Calu3 (cell line): ENCODE measurements at regions not wholly inside any gene's neighbourhood (a gene's known extent, or its start where the extent isn't known, plus 50 kb on each side); places are given as distances from the start of the nearest gene placed in this dataset.
A peak's percentile ranks its signal among the peaks of the same experiment; 100 is the strongest.

Source experiments
- BruUV-seq: library from RNA; stranded (reverse); fragments of 400-500 nt; replicated peaks from 2 replicates; lab custom pipeline; 2021; lab: Mats Ljungman, UMichigan
- CTCF ChIA-PET: fragments of 300-600 bp; sonication (Branson Sonifier 250); formaldehyde crosslinking; loops from one replicate; lab custom pipeline; 2022; ENCODE audit warnings: antibody characterized with exemption; lab: Charles Lee
- DNase-seq: peaks from one replicate; pipeline ENCODE4 v3.0.0; 2022
- H3K27ac Mint-ChIP-seq: one replicate; pipeline ENCODE4 v1.8.0; 2022; ENCODE audit warnings: mixed read lengths; ENCODE audit not compliant: unreplicated experiment
- H3K27me3 Mint-ChIP-seq: one replicate; pipeline ENCODE4 v1.8.0; 2022; ENCODE audit warnings: mixed read lengths; ENCODE audit not compliant: unreplicated experiment
- H3K36me3 Mint-ChIP-seq: one replicate; pipeline ENCODE4 v1.8.0; 2022; ENCODE audit warnings: mild to moderate bottlenecking, moderate library complexity, mixed read lengths; ENCODE audit not compliant: insufficient read depth, unreplicated experiment
- H3K4me1 Mint-ChIP-seq: one replicate; pipeline ENCODE4 v1.8.0; 2022; ENCODE audit warnings: mild to moderate bottlenecking, low read depth, mixed read lengths; ENCODE audit not compliant: unreplicated experiment
- H3K4me3 Mint-ChIP-seq: one replicate; pipeline ENCODE4 v1.8.0; 2022; ENCODE audit warnings: mild to moderate bottlenecking, low read depth, moderate library complexity, mixed read lengths; ENCODE audit not compliant: unreplicated experiment
- H3K9me3 Mint-ChIP-seq: one replicate; pipeline ENCODE4 v1.8.0; 2022; ENCODE audit warnings: low read depth, mixed read lengths; ENCODE audit not compliant: unreplicated experiment
- CTCF ChIP-seq: fragments of 200-600 bp; IDR thresholded peaks from one replicate; pipeline ENCODE4 v1.8.0; 2022; ENCODE audit warnings: antibody characterized with exemption; ENCODE audit not compliant: unreplicated experiment
- intact Hi-C: fragments of 100-400 bp; cut with micrococcal nuclease; formaldehyde crosslinking; loops from one replicate; pipeline ENCODE4 v1.10.0; 2022; ENCODE audit not compliant: unreplicated experiment

DNA sequence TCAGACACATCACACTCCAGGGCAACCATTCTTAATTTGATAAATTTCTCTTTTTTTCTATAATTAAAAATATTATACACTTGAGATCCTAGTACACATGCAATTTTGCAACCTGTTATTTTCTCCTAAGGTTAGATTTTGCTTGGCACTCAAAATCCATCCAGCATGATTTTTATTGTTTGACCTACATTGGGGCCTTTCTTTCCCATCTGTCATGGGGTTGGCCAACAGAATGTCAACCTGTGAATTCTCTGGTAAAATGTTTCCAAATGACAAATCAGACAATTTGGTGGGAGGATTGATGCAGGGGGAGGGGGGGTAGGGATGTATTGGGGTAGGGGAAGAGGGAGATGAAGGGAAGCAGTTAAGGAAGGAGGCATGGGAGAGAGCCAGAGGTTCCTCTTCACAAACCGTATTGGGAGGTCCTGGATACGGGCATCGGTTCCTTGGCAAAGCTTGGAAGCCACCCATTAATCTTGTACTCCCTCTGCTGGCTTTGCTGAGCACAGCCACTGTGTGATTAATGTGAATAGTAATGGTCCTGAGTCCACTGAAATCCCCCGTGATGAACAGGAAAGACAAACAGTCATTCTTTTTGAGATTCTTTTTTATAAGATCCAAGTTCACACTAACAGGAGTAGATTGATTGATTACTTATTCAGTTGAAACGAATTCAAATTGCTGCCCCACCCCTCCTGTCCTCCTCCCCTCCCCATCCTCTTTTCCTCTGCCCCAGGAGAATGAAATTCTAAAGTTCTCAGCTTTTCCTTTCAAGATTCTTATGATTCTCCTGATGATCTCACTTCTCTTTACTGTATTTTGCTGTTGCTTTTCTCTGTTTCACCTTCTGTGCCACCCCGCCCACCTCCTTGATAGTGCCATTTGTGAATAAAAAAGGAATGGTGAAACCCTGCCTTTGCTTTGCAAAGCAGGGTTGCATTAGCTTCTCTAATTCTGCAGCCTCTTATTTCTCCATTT is 82.2 kb upstream of the SLC25A26 start:
- peaks cover 40% of the 10 kb centered on the region for H3K4me1 Mint-ChIP-seq
- intact Hi-C loops: loop anchor here (2.0 to 10.0 kb wide), 3 partner anchors 102 to 224 kb away; no protein-coding TSS in a partner anchor
- no TSS peak for BruUV-seq
- H3K9me3 Mint-ChIP-seq: no peaks in the 10 kb centered on the region
- CTCF ChIA-PET: interaction anchor here (0.7 kb wide), 2 partner anchors 103 to 1573 kb away, joined by 3 read pairs; no protein-coding TSS in a partner anchor
- H3K36me3 Mint-ChIP-seq: no peaks in the 10 kb centered on the region
- H3K27ac Mint-ChIP-seq: no peak overlapping the region
- no peak overlapping the region for H3K4me3 Mint-ChIP-seq
- no peaks in the 10 kb centered on the region for H3K27me3 Mint-ChIP-seq
- peak; percentile 64 for DNase-seq
- peak; percentile 54 for TF ChIP-seq CTCF

DNA sequence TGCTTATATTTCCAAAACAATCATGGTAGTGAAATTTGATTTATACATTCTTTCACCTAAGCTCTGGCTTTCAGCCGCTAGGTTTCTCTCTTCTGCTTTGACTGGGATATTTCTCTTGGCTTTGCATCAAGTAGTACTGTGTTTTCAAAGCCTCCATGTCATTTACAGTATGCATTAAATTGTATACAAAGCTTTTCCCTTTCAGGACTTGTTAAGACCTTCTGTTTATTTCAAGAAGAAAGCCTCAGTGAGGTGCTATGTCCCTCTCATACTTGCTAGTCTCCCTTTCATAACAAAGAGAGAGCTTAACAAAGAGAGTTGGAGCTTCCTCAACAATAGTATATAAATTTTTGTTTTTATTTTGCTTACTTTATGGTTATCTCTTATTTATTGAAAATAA is 84.2 kb upstream of the SLC25A26 start:
- Mint-ChIP-seq H3K27ac (no peak overlapping the region), H3K4me1 (peaks cover 43% of the 10 kb centered on the region), H3K36me3 (no peaks in the 10 kb centered on the region), H3K4me3 (no peak overlapping the region), H3K27me3 (no peaks in the 10 kb centered on the region), H3K9me3 (no peaks in the 10 kb centered on the region)
- intact Hi-C loops: loop anchor here (10.0 kb wide), 1 partner anchor 222 kb away; no protein-coding TSS in a partner anchor
- TF ChIP-seq CTCF: no peak
- CTCF ChIA-PET: interaction anchor here (0.7 to 0.8 kb wide), 2 partner anchors 173 to 224 kb away, joined by 4 to 7 read pairs; no protein-coding TSS in a partner anchor
- no TSS peak for BruUV-seq
- no peak for DNase-seq

GRCh38 chr3:66133853-66134445 is 86.9 kb upstream of the SLC25A26 start:
- H3K9me3 Mint-ChIP-seq: no peaks in the 10 kb centered on the region
- no peak overlapping the region for H3K4me3 Mint-ChIP-seq
- H3K4me1 Mint-ChIP-seq: peaks cover 20% of the 10 kb centered on the region
- H3K27ac Mint-ChIP-seq: no peak overlapping the region
- no peak for DNase-seq
- no peaks in the 10 kb centered on the region for H3K36me3 Mint-ChIP-seq
- CTCF ChIA-PET: interaction anchor here (0.6 to 1.8 kb wide), 5 partner anchors 18 to 348 kb away, joined by 3 to 7 read pairs (median 4); no protein-coding TSS in a partner anchor
- TF ChIP-seq CTCF: no peak
- intact Hi-C loops: loop anchor here (5.0 to 10.0 kb wide), 2 partner anchors 219 to 347 kb away; no protein-coding TSS in a partner anchor
- BruUV-seq: no TSS peak
- no peaks in the 10 kb centered on the region for H3K27me3 Mint-ChIP-seq

GRCh38 chr3:66133050-66133757 is 87.6 kb upstream of the SLC25A26 start:
- no peak for DNase-seq
- BruUV-seq: no TSS peak

More at GRCh38 chr3:66133050-66133757, 87.6 kb upstream of the SLC25A26 start:
- no peak overlapping the region for H3K4me3 Mint-ChIP-seq
- no peak for TF ChIP-seq CTCF
- peaks cover 17% of the 10 kb centered on the region for H3K4me1 Mint-ChIP-seq
- no peaks in the 10 kb centered on the region for H3K27me3 Mint-ChIP-seq
- intact Hi-C loops: loop anchor here (5.0 to 10.0 kb wide), 2 partner anchors 218 to 346 kb away; no protein-coding TSS in a partner anchor
- no peak overlapping the region for H3K27ac Mint-ChIP-seq
- no peaks in the 10 kb centered on the region for H3K9me3 Mint-ChIP-seq
- CTCF ChIA-PET: interaction anchor here (0.6 to 1.8 kb wide), 4 partner anchors 17 to 221 kb away, joined by 3 to 7 read pairs (median 4); no protein-coding TSS in a partner anchor
- no peaks in the 10 kb centered on the region for H3K36me3 Mint-ChIP-seq
